ENCODE measurements at regions not wholly inside any gene's neighbourhood (a gene's known extent, or its start where the extent isn't known, plus 50 kb on each side); places are given as distances from the start of the nearest gene placed in this dataset.

DNA sequence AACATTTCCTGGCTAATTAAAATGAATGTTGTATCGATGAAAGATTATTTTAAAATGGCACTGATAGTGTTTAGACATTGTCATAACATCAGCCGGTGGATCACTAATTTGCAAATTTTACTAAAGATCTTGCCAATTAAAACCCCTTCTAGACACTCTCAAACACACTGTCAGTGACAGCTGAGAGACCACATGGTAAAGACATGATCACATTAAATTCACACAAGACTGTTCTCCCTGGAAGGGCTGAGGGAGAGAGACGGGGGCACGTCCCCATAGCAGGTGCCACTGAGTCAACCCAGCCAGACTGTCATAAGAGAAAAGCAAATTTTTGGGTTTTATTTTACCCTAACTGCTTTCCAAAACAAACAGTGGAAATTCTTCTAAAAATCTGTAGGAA, 306.0 kb downstream of the TXNL1 start:
- Histone ChIP-seq H3K4me1 (ENCODE audit: control insufficient read depth, insufficient read depth, low read length) (no peaks in the 10 kb centered on the region), H3K9me3 (replicated peaks; ENCODE audit: control insufficient read depth, insufficient read depth, low read length) (no peaks in the 10 kb centered on the region), H3K9ac (ENCODE audit: control insufficient read depth, insufficient read depth, low read length) (no peak overlapping the region), H3K79me2 (ENCODE audit: control insufficient read depth, insufficient read depth, low read length) (no peaks in the 10 kb centered on the region), H3K27ac (ENCODE audit: control insufficient read depth, insufficient read depth) (no peak overlapping the region), H3K4me3 (no peak overlapping the region), H3K36me3 (ENCODE audit: control insufficient read depth in 2 of 2, insufficient read depth in 2 of 2, low read length in 1 of 2) (no peaks in the 10 kb centered on the region), H4K20me1 (ENCODE audit: control insufficient read depth, insufficient read depth) (no peaks in the 10 kb centered on the region), H2AFZ (ENCODE audit: control insufficient read depth, low read depth, low read length) (no peak overlapping the region), H3K27me3 (replicated peaks in 1 of 2; ENCODE audit: control insufficient read depth in 2 of 2, insufficient read depth in 2 of 2, low read length in 1 of 2) (no peaks in the 10 kb centered on the region), H3K4me2 (ENCODE audit: control insufficient read depth, insufficient read depth) (no peak overlapping the region)
- TF ChIP-seq KDM1A (IDR thresholded peaks at IDR 0.05; ENCODE audit: borderline replicate concordance): no peak
- TF ChIP-seq TCF7 (IDR thresholded peaks at IDR 0.05; ENCODE audit: borderline replicate concordance): no peak
- TF ChIP-seq CBX5 (IDR thresholded peaks at IDR 0.05; ENCODE audit: low read depth): no peak
- TF ChIP-seq NFXL1 (IDR thresholded peaks at IDR 0.05; ENCODE audit: borderline replicate concordance): no peak
- TF ChIP-seq, protein P1, sequence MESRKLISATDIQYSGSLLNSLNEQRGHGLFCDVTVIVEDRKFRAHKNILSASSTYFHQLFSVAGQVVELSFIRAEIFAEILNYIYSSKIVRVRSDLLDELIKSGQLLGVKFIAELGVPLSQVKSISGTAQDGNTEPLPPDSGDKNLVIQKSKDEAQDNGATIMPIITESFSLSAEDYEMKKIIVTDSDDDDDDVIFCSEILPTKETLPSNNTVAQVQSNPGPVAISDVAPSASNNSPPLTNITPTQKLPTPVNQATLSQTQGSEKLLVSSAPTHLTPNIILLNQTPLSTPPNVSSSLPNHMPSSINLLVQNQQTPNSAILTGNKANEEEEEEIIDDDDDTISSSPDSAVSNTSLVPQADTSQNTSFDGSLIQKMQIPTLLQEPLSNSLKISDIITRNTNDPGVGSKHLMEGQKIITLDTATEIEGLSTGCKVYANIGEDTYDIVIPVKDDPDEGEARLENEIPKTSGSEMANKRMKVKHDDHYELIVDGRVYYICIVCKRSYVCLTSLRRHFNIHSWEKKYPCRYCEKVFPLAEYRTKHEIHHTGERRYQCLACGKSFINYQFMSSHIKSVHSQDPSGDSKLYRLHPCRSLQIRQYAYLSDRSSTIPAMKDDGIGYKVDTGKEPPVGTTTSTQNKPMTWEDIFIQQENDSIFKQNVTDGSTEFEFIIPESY (IDR thresholded peaks at IDR 0.05): no peak
- no peak for TF ChIP-seq RUNX3 (IDR thresholded peaks at IDR 0.05; ENCODE audit: low read length)
- TF ChIP-seq, protein P2, sequence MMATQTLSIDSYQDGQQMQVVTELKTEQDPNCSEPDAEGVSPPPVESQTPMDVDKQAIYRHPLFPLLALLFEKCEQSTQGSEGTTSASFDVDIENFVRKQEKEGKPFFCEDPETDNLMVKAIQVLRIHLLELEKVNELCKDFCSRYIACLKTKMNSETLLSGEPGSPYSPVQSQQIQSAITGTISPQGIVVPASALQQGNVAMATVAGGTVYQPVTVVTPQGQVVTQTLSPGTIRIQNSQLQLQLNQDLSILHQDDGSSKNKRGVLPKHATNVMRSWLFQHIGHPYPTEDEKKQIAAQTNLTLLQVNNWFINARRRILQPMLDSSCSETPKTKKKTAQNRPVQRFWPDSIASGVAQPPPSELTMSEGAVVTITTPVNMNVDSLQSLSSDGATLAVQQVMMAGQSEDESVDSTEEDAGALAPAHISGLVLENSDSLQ (IDR thresholded peaks at IDR 0.05): no peak
- no peak for TF ChIP-seq BACH1 (IDR thresholded peaks at IDR 0.05; ENCODE audit: borderline replicate concordance)
- TF ChIP-seq MYB (IDR thresholded peaks at IDR 0.05; ENCODE audit: borderline replicate concordance, low read depth, low read length): no peak
- TF ChIP-seq SREBF2 (IDR thresholded peaks at IDR 0.05; ENCODE audit: low read length): no peak
- TF ChIP-seq, protein P3, sequence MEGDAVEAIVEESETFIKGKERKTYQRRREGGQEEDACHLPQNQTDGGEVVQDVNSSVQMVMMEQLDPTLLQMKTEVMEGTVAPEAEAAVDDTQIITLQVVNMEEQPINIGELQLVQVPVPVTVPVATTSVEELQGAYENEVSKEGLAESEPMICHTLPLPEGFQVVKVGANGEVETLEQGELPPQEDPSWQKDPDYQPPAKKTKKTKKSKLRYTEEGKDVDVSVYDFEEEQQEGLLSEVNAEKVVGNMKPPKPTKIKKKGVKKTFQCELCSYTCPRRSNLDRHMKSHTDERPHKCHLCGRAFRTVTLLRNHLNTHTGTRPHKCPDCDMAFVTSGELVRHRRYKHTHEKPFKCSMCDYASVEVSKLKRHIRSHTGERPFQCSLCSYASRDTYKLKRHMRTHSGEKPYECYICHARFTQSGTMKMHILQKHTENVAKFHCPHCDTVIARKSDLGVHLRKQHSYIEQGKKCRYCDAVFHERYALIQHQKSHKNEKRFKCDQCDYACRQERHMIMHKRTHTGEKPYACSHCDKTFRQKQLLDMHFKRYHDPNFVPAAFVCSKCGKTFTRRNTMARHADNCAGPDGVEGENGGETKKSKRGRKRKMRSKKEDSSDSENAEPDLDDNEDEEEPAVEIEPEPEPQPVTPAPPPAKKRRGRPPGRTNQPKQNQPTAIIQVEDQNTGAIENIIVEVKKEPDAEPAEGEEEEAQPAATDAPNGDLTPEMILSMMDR (IDR thresholded peaks at IDR 0.05 in 2 of 3, conservative IDR thresholded peaks at IDR 0.05 in 1 of 3; ENCODE audit: control insufficient read depth in 2 of 3, extremely low read depth in 1 of 3, insufficient read depth in 1 of 3, low read depth in 3 of 3, low read length in 3 of 3): no peak
- TF ChIP-seq NRF1 (conservative IDR thresholded peaks at IDR 0.05; ENCODE audit: low read depth, low read length): no peak
- TF ChIP-seq IKZF2 (IDR thresholded peaks at IDR 0.05): no peak
- no peak for TF ChIP-seq ZNF274 (IDR thresholded peaks at IDR 0.05; ENCODE audit: insufficient read depth, insufficient read length)
- no peak for TF ChIP-seq RAD51 (IDR thresholded peaks at IDR 0.05)
- TF ChIP-seq ESRRA (IDR thresholded peaks at IDR 0.05; ENCODE audit: low read length): no peak
- no peak for TF ChIP-seq EZH2 (IDR thresholded peaks at IDR 0.05; ENCODE audit: borderline replicate concordance, control insufficient read depth, low read depth, low read length)
- TF ChIP-seq, protein P4, sequence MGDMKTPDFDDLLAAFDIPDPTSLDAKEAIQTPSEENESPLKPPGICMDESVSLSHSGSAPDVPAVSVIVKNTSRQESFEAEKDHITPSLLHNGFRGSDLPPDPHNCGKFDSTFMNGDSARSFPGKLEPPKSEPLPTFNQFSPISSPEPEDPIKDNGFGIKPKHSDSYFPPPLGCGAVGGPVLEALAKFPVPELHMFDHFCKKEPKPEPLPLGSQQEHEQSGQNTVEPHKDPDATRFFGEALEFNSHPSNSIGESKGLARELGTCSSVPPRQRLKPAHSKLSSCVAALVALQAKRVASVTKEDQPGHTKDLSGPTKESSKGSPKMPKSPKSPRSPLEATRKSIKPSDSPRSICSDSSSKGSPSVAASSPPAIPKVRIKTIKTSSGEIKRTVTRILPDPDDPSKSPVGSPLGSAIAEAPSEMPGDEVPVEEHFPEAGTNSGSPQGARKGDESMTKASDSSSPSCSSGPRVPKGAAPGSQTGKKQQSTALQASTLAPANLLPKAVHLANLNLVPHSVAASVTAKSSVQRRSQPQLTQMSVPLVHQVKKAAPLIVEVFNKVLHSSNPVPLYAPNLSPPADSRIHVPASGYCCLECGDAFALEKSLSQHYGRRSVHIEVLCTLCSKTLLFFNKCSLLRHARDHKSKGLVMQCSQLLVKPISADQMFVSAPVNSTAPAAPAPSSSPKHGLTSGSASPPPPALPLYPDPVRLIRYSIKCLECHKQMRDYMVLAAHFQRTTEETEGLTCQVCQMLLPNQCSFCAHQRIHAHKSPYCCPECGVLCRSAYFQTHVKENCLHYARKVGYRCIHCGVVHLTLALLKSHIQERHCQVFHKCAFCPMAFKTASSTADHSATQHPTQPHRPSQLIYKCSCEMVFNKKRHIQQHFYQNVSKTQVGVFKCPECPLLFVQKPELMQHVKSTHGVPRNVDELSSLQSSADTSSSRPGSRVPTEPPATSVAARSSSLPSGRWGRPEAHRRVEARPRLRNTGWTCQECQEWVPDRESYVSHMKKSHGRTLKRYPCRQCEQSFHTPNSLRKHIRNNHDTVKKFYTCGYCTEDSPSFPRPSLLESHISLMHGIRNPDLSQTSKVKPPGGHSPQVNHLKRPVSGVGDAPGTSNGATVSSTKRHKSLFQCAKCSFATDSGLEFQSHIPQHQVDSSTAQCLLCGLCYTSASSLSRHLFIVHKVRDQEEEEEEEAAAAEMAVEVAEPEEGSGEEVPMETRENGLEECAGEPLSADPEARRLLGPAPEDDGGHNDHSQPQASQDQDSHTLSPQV (IDR thresholded peaks at IDR 0.05): no peak
- DNase-seq (ENCODE audit: low read depth, low spot score): no peak
- FAIRE-seq: no peak
- no peak for ATAC-seq
- RAD21 ChIA-PET (ENCODE audit: unreplicated experiment): no interaction called here
- POLR2A ChIA-PET: no interaction called here
- no TSS peak for BruUV-seq (replicated peaks)
- SMC1A ChIA-PET (ENCODE audit: uncharacterized antibody, unreplicated experiment): interaction anchor here (0.6 kb wide), 1 partner anchor 304 kb away, joined by 3 read pairs; no protein-coding TSS in a partner anchor
- intact Hi-C loops (cut with micrococcal nuclease; ENCODE audit: unreplicated experiment) (no loop called here), in situ Hi-C loops (cut with MboI) (no loop called here)
- CTCF ChIA-PET: interaction anchor here (1.7 kb wide), 1 partner anchor 15 kb away, joined by 6 read pairs; no protein-coding TSS in a partner anchor
- WGBS (ENCODE audit: insufficient coverage, insufficient replicate concordance, low lambda C conversion rate, missing lambda C conversion rate): 63% methylated on average over 4 of the region's 4 CpGs
